ENCODE measurements at regions not wholly inside any gene's neighbourhood (a gene's known extent, or its start where the extent isn't known, plus 50 kb on each side); places are given as distances from the start of the nearest gene placed in this dataset.

- peak; percentile 82 for DNase-seq
- intact Hi-C loops (cut with DNase I) = loop anchor here (1.0 to 5.0 kb wide), 3 partner anchors 132 to 303 kb away; partner anchors contain the start of gene CHIC2
- H3K4me3 ChIP-seq = no peak overlapping the region
- H3K27ac ChIP-seq = no peak overlapping the region
- H3K4me1 ChIP-seq = peaks cover 0 to 6% (median 0%) of the 10 kb centered on the region in 4 donors
- TF ChIP-seq POLR2A (IDR thresholded peaks at IDR 0.05) (no peak), EP300 (IDR thresholded peaks at IDR 0.05) (no peak), POLR2AphosphoS5 (IDR thresholded peaks at IDR 0.05) (peak in 2 of 4 donors; percentile 14 to 33), CTCF (IDR thresholded peaks at IDR 0.05) (peak; percentile 40 to 78 (median 64))
- no peaks in the 10 kb centered on the region for H3K36me3 ChIP-seq
- H3K9me3 ChIP-seq = no peaks in the 10 kb centered on the region
- peaks cover 0 to 3% (median 0%) of the 10 kb centered on the region in 3 donors for H3K27me3 ChIP-seq
- WGBS, 2 donors = 24 to 38% methylated on average over 8 of the region's 8 CpGs
Observed at GRCh38 chr4:53929955-53930798, 134.2 kb downstream of the CHIC2 start.

GRCh38 chr4:53929311-53929710 lies 135.1 kb downstream of the CHIC2 start:
- 68 to 77% methylated on average over 4 of the region's 4 CpGs for WGBS, 2 donors
- Histone ChIP-seq H3K4me3 (no peak overlapping the region), H3K27ac (no peak overlapping the region), H3K36me3 (no peaks in the 10 kb centered on the region), H3K27me3 (peaks cover 0 to 3% (median 0%) of the 10 kb centered on the region in 3 donors), H3K9me3 (no peaks in the 10 kb centered on the region), H3K4me1 (peaks cover 0 to 6% (median 0%) of the 10 kb centered on the region in 4 donors)
- intact Hi-C loops (cut with DNase I) = no loop called here
- TF ChIP-seq EP300 (IDR thresholded peaks at IDR 0.05) (no peak), CTCF (IDR thresholded peaks at IDR 0.05) (no peak), POLR2AphosphoS5 (IDR thresholded peaks at IDR 0.05) (no peak), POLR2A (IDR thresholded peaks at IDR 0.05) (no peak)
- no peak for DNase-seq

- DNase-seq = no peak
- Histone ChIP-seq H3K36me3 (no peaks in the 10 kb centered on the region), H3K27me3 (peaks cover 0 to 3% (median 0%) of the 10 kb centered on the region in 3 donors), H3K4me1 (peaks cover 0 to 6% (median 0%) of the 10 kb centered on the region in 4 donors), H3K27ac (no peak overlapping the region), H3K9me3 (no peaks in the 10 kb centered on the region), H3K4me3 (no peak overlapping the region)
- intact Hi-C loops (cut with DNase I) = no loop called here
- TF ChIP-seq POLR2AphosphoS5 (IDR thresholded peaks at IDR 0.05) = no peak
- no peak for TF ChIP-seq EP300 (IDR thresholded peaks at IDR 0.05)
- TF ChIP-seq POLR2A (IDR thresholded peaks at IDR 0.05) = no peak
- no peak for TF ChIP-seq CTCF (IDR thresholded peaks at IDR 0.05)
Observed at GRCh38 chr4:53928825-53929224, 135.6 kb downstream of the CHIC2 start.

- Histone ChIP-seq H3K27ac (no peak overlapping the region), H3K9me3 (no peaks in the 10 kb centered on the region), H3K4me1 (peaks cover 0 to 4% (median 0%) of the 10 kb centered on the region in 4 donors), H3K27me3 (no peaks in the 10 kb centered on the region), H3K4me3 (no peak overlapping the region), H3K36me3 (no peaks in the 10 kb centered on the region)
- TF ChIP-seq POLR2AphosphoS5 (IDR thresholded peaks at IDR 0.05) (no peak), EP300 (IDR thresholded peaks at IDR 0.05) (no peak), POLR2A (IDR thresholded peaks at IDR 0.05) (no peak), CTCF (IDR thresholded peaks at IDR 0.05) (no peak)
- 77 to 89% methylated on average over 2 of the region's 2 CpGs for WGBS, 2 donors
- intact Hi-C loops (cut with DNase I) = no loop called here
- no peak for DNase-seq
Observed at GRCh38 chr4:53925050-53925605, 139.3 kb downstream of the CHIC2 start.
